H9 (cell line): ENCODE measurements at regions not wholly inside any gene's neighbourhood (a gene's known extent, or its start where the extent isn't known, plus 50 kb on each side); places are given as distances from the start of the nearest gene placed in this dataset.

ENCODE experiments used
- DNase-seq: peaks from one replicate; pipeline ENCODE4 v3.0.0-alpha.2; 2017
- H2AFZ ChIP-seq: one replicate; pipeline ENCODE4 v1.6.1; 2013; ENCODE audit warnings: mild to moderate bottlenecking, low read length, control low read depth, moderate library complexity
- H2AK5ac ChIP-seq: 2 replicates; pipeline ENCODE4 v1.6.1; 2013; ENCODE audit warnings: low read length, control low read depth, mixed read lengths; ENCODE audit not compliant: insufficient read length
- H2BK120ac ChIP-seq: one replicate; pipeline ENCODE4 v1.6.1; 2013; ENCODE audit warnings: low read depth, mild to moderate bottlenecking, low read length, control low read depth, inconsistent platforms; ENCODE audit not compliant: poor library complexity, severe bottlenecking
- H2BK12ac ChIP-seq: 2 replicates; pipeline ENCODE4 v1.6.1; 2013; ENCODE audit warnings: low read length, control low read depth, mixed read lengths, low read depth; ENCODE audit not compliant: insufficient read length
- H2BK15ac ChIP-seq: 2 replicates; pipeline ENCODE4 v1.6.1; 2013; ENCODE audit warnings: low read depth, low read length, control low read depth
- H2BK20ac ChIP-seq: one replicate; pipeline ENCODE4 v1.6.1; 2013; ENCODE audit warnings: low read depth, mild to moderate bottlenecking, low read length, control low read depth, inconsistent platforms; ENCODE audit not compliant: poor library complexity, severe bottlenecking
- H2BK5ac ChIP-seq: 2 replicates; pipeline ENCODE4 v1.6.1; 2013; ENCODE audit warnings: low read length, control low read depth, mixed read lengths; ENCODE audit not compliant: insufficient read length
- H3K14ac ChIP-seq: 2 replicates; pipeline ENCODE4 v1.6.1; 2013; ENCODE audit warnings: low read length, control low read depth; ENCODE audit not compliant: insufficient read depth
- H3K18ac ChIP-seq: 2 replicates; pipeline ENCODE4 v1.6.1; 2013; ENCODE audit warnings: low read depth, mild to moderate bottlenecking, mixed read lengths, low read length, control low read depth; ENCODE audit not compliant: insufficient read length
- H3K23ac ChIP-seq: 2 replicates; pipeline ENCODE4 v1.6.1; 2013; ENCODE audit warnings: low read length, control low read depth, mixed read lengths, low read depth; ENCODE audit not compliant: insufficient read length
- H3K23me2 ChIP-seq: 2 replicates; pipeline ENCODE4 v1.6.1; 2013; ENCODE audit warnings: low read depth, mild to moderate bottlenecking, mixed read lengths, low read length, control low read depth; ENCODE audit not compliant: insufficient read length, poor library complexity, severe bottlenecking
- H3K27ac ChIP-seq: 2 replicates; pipeline ENCODE4 v1.5.1; 2013; ENCODE audit warnings: low read length, control low read depth, mixed read lengths, low read depth; ENCODE audit not compliant: insufficient read length
- H3K27me3 ChIP-seq: 2 replicates; pipeline ENCODE4 v1.6.1; 2013; ENCODE audit warnings: low read length, control low read depth, inconsistent platforms; ENCODE audit not compliant: insufficient read depth
- H3K4ac ChIP-seq: 2 replicates; pipeline ENCODE4 v1.6.1; 2013; ENCODE audit warnings: low read depth, mild to moderate bottlenecking, control low read depth, inconsistent platforms, low read length, moderate library complexity
- H3K4me1 ChIP-seq: 2 replicates; pipeline ENCODE4 v1.6.1; 2013; ENCODE audit warnings: low read length, control low read depth, inconsistent platforms; ENCODE audit not compliant: insufficient read depth
- H3K4me2 ChIP-seq: 2 replicates; pipeline ENCODE4 v1.6.1; 2013; ENCODE audit warnings: low read length, control low read depth, mixed read lengths; ENCODE audit not compliant: insufficient read length, insufficient read depth
- H3K56ac ChIP-seq: 2 replicates; pipeline ENCODE4 v1.6.1; 2013; ENCODE audit warnings: low read depth, mild to moderate bottlenecking, mixed read lengths, low read length, control low read depth; ENCODE audit not compliant: insufficient read length
- H3K79me1 ChIP-seq: 2 replicates; pipeline ENCODE4 v1.6.1; 2013; ENCODE audit warnings: low read depth, mild to moderate bottlenecking, moderate library complexity, low read length, control low read depth, inconsistent platforms; ENCODE audit not compliant: insufficient read depth, poor library complexity, severe bottlenecking
- H3K79me2 ChIP-seq: 2 replicates; pipeline ENCODE4 v1.6.1; 2013; ENCODE audit warnings: low read length, control low read depth, inconsistent platforms; ENCODE audit not compliant: insufficient read depth
- H3K9ac ChIP-seq: 2 replicates; pipeline ENCODE4 v1.6.1; 2013; ENCODE audit warnings: low read length, control low read depth, mixed read lengths; ENCODE audit not compliant: insufficient read length; ENCODE audit errors: extremely low read depth
- H3K9me3 ChIP-seq: one replicate; pipeline ENCODE4 v1.6.1; 2013; ENCODE audit warnings: low read depth, low read length, inconsistent platforms; ENCODE audit not compliant: control insufficient read depth
- H3T11ph ChIP-seq: one replicate; pipeline ENCODE4 v1.6.1; 2013; ENCODE audit warnings: mild to moderate bottlenecking, low read length, control low read depth, inconsistent platforms
- H4K20me1 ChIP-seq: one replicate; pipeline ENCODE4 v1.6.1; 2013; ENCODE audit not compliant: control insufficient read depth, insufficient read length, insufficient read depth
- H4K5ac ChIP-seq: 2 replicates; pipeline ENCODE4 v1.6.1; 2013; ENCODE audit warnings: low read depth, mild to moderate bottlenecking, mixed read lengths, low read length, control low read depth; ENCODE audit not compliant: insufficient read length
- H4K8ac ChIP-seq: replicated peaks from 2 replicates; pipeline ENCODE4 v1.6.1; 2013; ENCODE audit warnings: low read length, control low read depth, mixed read lengths, low read depth; ENCODE audit not compliant: insufficient read length
- H4K91ac ChIP-seq: 2 replicates; pipeline ENCODE4 v1.6.1; 2013; ENCODE audit warnings: low read depth, mild to moderate bottlenecking, moderate library complexity, mixed read lengths, low read length, control low read depth; ENCODE audit not compliant: insufficient read length
- H3K27ac Mint-ChIP-seq, 3 experiments: 2 replicates in 2 of 3; 3 replicates in 1 of 3; pipeline ENCODE4 v1.8.0; 2020 to 2021; ENCODE audit warnings: mixed read lengths in 3 of 3, mild to moderate bottlenecking in 1 of 3, moderate library complexity in 1 of 3
- H3K27me3 Mint-ChIP-seq: 2 replicates; pipeline ENCODE4 v1.8.0; 2021; ENCODE audit warnings: low read depth, mild to moderate bottlenecking, moderate library complexity, mixed read lengths
- H3K36me3 Mint-ChIP-seq, 3 experiments: 2 replicates in 2 of 3; 3 replicates in 1 of 3; pipeline ENCODE4 v1.8.0; 2020 to 2021; ENCODE audit warnings: low read depth in 3 of 3, mixed read lengths in 3 of 3; ENCODE audit not compliant: insufficient read depth in 1 of 3
- H3K4me1 Mint-ChIP-seq, 2 experiments: 2 replicates each; pipeline ENCODE4 v1.8.0; 2020; ENCODE audit warnings: mixed read lengths in 2 of 2
- H3K4me3 Mint-ChIP-seq, 2 experiments: 2 replicates in 1 of 2; 3 replicates in 1 of 2; pipeline ENCODE4 v1.8.0; 2020 to 2021; ENCODE audit warnings: mild to moderate bottlenecking in 2 of 2, mixed read lengths in 2 of 2, moderate library complexity in 1 of 2
- H3K9me3 Mint-ChIP-seq, 2 experiments: 2 replicates in 1 of 2; 3 replicates in 1 of 2; pipeline ENCODE4 v1.8.0; 2020; ENCODE audit warnings: mild to moderate bottlenecking in 2 of 2, mixed read lengths in 2 of 2, moderate library complexity in 1 of 2
- CTCF ChIP-seq: fragments of 200-600 bp; sonication (generic); conservative IDR thresholded peaks from 3 replicates; pipeline ENCODE4 v1.8.0; 2021; ENCODE audit warnings: antibody characterized with exemption, mild to moderate bottlenecking
- WGBS: extraction: QIAGEN DNeasy Blood & Tissue Kit; methylation state at CpG from one replicate; pipeline ENCODE4 v1.1.7; 2013; ENCODE audit warnings: missing lambda C conversion rate, low lambda C conversion rate, mixed read lengths; ENCODE audit not compliant: insufficient read length; ENCODE audit errors: extremely low coverage; 5-methylcytosine and 5-hydroxymethylcytosine counted together

- no peaks in the 10 kb centered on the region for H3K4me1 Mint-ChIP-seq
- peak overlapping the region in 1 of 3 experiments; percentile 24; a peak in 1 of 7 replicates for H3K27ac Mint-ChIP-seq
- Histone ChIP-seq H4K91ac (no peak overlapping the region), H3K79me1 (no peaks in the 10 kb centered on the region), H2BK5ac (no peak overlapping the region), H3K23ac (no peak overlapping the region), H3K4ac (no peak overlapping the region), H4K5ac (no peak overlapping the region), H3K27ac (no peak overlapping the region), H3K18ac (no peak overlapping the region), H3K23me2 (no peaks in the 10 kb centered on the region), H3K79me2 (no peaks in the 10 kb centered on the region), H2AK5ac (no peak overlapping the region), H3T11ph (no peak overlapping the region), H3K27me3 (no peaks in the 10 kb centered on the region), H4K8ac (no peak overlapping the region), H2AFZ (no peak overlapping the region), H2BK15ac (no peak overlapping the region), H2BK12ac (no peak overlapping the region), H2BK20ac (no peak overlapping the region), H3K9ac (no peak overlapping the region), H3K4me1 (no peaks in the 10 kb centered on the region), H2BK120ac (no peak overlapping the region), H3K14ac (no peak overlapping the region), H3K9me3 (no peaks in the 10 kb centered on the region), H3K4me2 (no peak overlapping the region), H4K20me1 (no peaks in the 10 kb centered on the region), H3K56ac (no peak overlapping the region)
- no CpG with 5 or more reads among the region's 4 CpGs for WGBS
- H3K9me3 Mint-ChIP-seq = no peaks in the 10 kb centered on the region
- peaks cover 1% of the 10 kb centered on the region; the same call in 1 of the 2 replicates for H3K27me3 Mint-ChIP-seq
- H3K4me3 Mint-ChIP-seq = no peak overlapping the region
- no peak for DNase-seq
- H3K36me3 Mint-ChIP-seq = no peaks in the 10 kb centered on the region; a peak in 1 of 7 replicates
- no peak for TF ChIP-seq CTCF
Measured at GRCh38 chr7:50213622-50214017, 90.9 kb upstream of the IKZF1 start.
